ENCODE measurements at regions not wholly inside any gene's neighbourhood (a gene's known extent, or its start where the extent isn't known, plus 50 kb on each side); places are given as distances from the start of the nearest gene placed in this dataset.

GRCh38 chr7:19480383-19480782 lies 228.5 kb downstream of the POLR1F start:
- Histone ChIP-seq H4K5ac (ENCODE audit: insufficient read length, low read depth, low read length) (no peak overlapping the region), H4K8ac (ENCODE audit: extremely low read depth, insufficient read depth, low read length) (no peak overlapping the region), H3K4me3 (ENCODE audit: extremely low read depth in 1 of 4, insufficient read depth in 2 of 4, low read depth in 3 of 4, low read length in 4 of 4) (no peak overlapping the region), H3K36me3 (ENCODE audit: control insufficient read depth in 2 of 4, insufficient read depth in 4 of 4, low read length in 3 of 4) (no peaks in the 10 kb centered on the region), H3K9ac (replicated peaks in 1 of 4; ENCODE audit: extremely low read depth in 1 of 4, low read depth in 3 of 4, low read length in 3 of 4) (no peak overlapping the region), H3K4ac (replicated peaks; ENCODE audit: insufficient read length, low read depth, low read length) (no peak overlapping the region), H3K79me2 (ENCODE audit: control insufficient read depth in 1 of 2, insufficient read depth in 2 of 2, low read length in 2 of 2) (no peaks in the 10 kb centered on the region), H3K14ac (ENCODE audit: insufficient read length) (no peak overlapping the region), H3K27ac (ENCODE audit: low read depth, low read length) (no peak overlapping the region), H3K23ac (ENCODE audit: insufficient read length) (no peak overlapping the region), H2BK12ac (ENCODE audit: low read depth, low read length) (no peak overlapping the region), H2BK5ac (ENCODE audit: low read depth, low read length) (no peak overlapping the region), H3K18ac (ENCODE audit: extremely low read depth, low read length) (no peak overlapping the region), H3K23me2 (ENCODE audit: low read depth, low read length) (no peaks in the 10 kb centered on the region), H3K56ac (replicated peaks; ENCODE audit: insufficient read length, low read depth, low read length) (no peak overlapping the region), H3K9me3 (ENCODE audit: insufficient read depth in 2 of 2, low read depth in 1 of 2, low read length in 1 of 2) (peaks cover 6 to 18% of the 10 kb centered on the region in 2 experiments; a peak in 3 of 4 replicates), H4K20me1 (replicated peaks in 1 of 2; ENCODE audit: control insufficient read depth in 1 of 2, insufficient read depth in 2 of 2, low read length in 2 of 2) (no peaks in the 10 kb centered on the region), H2BK120ac (replicated peaks; ENCODE audit: low read depth, low read length) (no peak overlapping the region), H3K27me3 (replicated peaks in 1 of 4; ENCODE audit: control insufficient read depth in 3 of 4, extremely low read depth in 1 of 4, insufficient read depth in 3 of 4, low read length in 3 of 4) (no peaks in the 10 kb centered on the region), H2BK20ac (ENCODE audit: low read length) (no peak overlapping the region), H4K91ac (replicated peaks; ENCODE audit: insufficient read length, low read length) (no peak overlapping the region), H3K4me2 (ENCODE audit: insufficient read depth in 1 of 2, low read depth in 2 of 2, low read length in 2 of 2) (no peak overlapping the region), H2AFZ (ENCODE audit: low read length) (no peak overlapping the region), H3K79me1 (ENCODE audit: low read depth, low read length) (no peaks in the 10 kb centered on the region), H3K4me1 (replicated peaks in 1 of 4; ENCODE audit: control insufficient read depth in 3 of 4, insufficient read depth in 4 of 4, low read length in 3 of 4) (no peaks in the 10 kb centered on the region), H2AK5ac (ENCODE audit: low read depth, low read length) (no peak overlapping the region), H2BK15ac (ENCODE audit: low read length) (no peak overlapping the region)
- CTCF ChIA-PET (ENCODE audit: partially characterized antibody) = interaction anchor here (2.6 kb wide), 1 partner anchor 11 kb away, joined by 14 read pairs; no protein-coding TSS in a partner anchor
- 86% methylated on average over 3 of the region's 3 CpGs; no CpG with 5 or more reads in 1 of the 2 experiments for WGBS, 2 experiments (ENCODE audit: extremely low coverage in 1 of 2, insufficient coverage in 1 of 2, insufficient read length in 1 of 2, insufficient replicate concordance in 2 of 2, low coverage in 1 of 2, low lambda C conversion rate in 2 of 2, missing lambda C conversion rate in 1 of 2)
- FAIRE-seq (no peak), DNase-seq (ENCODE audit: low read depth in 1 of 2, low spot score in 2 of 2) (no peak)
- TF ChIP-seq KDM4A (IDR thresholded peaks at IDR 0.05; ENCODE audit: low read depth, low read length, severe bottlenecking) = no peak
- TF ChIP-seq SP1 (IDR thresholded peaks at IDR 0.05; ENCODE audit: low read depth, low read length) = no peak
- no peak for TF ChIP-seq EGR1 (IDR thresholded peaks at IDR 0.05; ENCODE audit: borderline replicate concordance, low read depth, low read length)
- TF ChIP-seq PHF8 (conservative IDR thresholded peaks at IDR 0.05; ENCODE audit: low read depth, low read length) = no peak
- no peak for TF ChIP-seq SP2 (IDR thresholded peaks at IDR 0.05; ENCODE audit: low read length)
- TF ChIP-seq MAX (IDR thresholded peaks at IDR 0.05) = no peak
- TF ChIP-seq SAP30 (IDR thresholded peaks at IDR 0.05; ENCODE audit: insufficient read depth, insufficient replicate concordance, low read length) = no peak
- no peak for TF ChIP-seq TAF1 (IDR thresholded peaks at IDR 0.05; ENCODE audit: low read depth, low read length)
- no peak for TF ChIP-seq BACH1 (IDR thresholded peaks at IDR 0.05; ENCODE audit: low read length)
- POLR2A ChIA-PET (ENCODE audit: partially characterized antibody) = no interaction called here

All from H1 (cell line).